WTC11 (cell line): ENCODE measurements at regions not wholly inside any gene's neighbourhood (a gene's known extent, or its start where the extent isn't known, plus 50 kb on each side); places are given as distances from the start of the nearest gene placed in this dataset.

Experiments used
- ATAC-seq: fragments of 200-7000 bp; cut with Tn5 transposase; 2 replicates; pipeline ENCODE4 v1.10.0; 2021; ENCODE audit warnings: mild to moderate bottlenecking, moderate library complexity
- CTCF ChIA-PET: fragments of 300-600 bp; sonication (Branson Sonifier 250); formaldehyde crosslinking; loops from one replicate; lab custom pipeline; 2021; ENCODE audit warnings: antibody characterized with exemption; lab: Charles Lee
- POLR2A ChIA-PET: fragments of 350-600 bp; sonication (Branson Sonifier 250); formaldehyde crosslinking; loops from one replicate; lab custom pipeline; 2021; ENCODE audit warnings: antibody characterized with exemption; lab: Charles Lee
- DNase-seq: peaks from one replicate; pipeline ENCODE4 v3.0.0; 2021; ENCODE audit warnings: low spot score
- H3K27ac Mint-ChIP-seq: 2 replicates; pipeline ENCODE4 v1.8.0; 2021; ENCODE audit warnings: mixed read lengths
- H3K27me3 Mint-ChIP-seq: 2 replicates; pipeline ENCODE4 v1.8.0; 2021; ENCODE audit warnings: low read depth, mild to moderate bottlenecking, moderate library complexity, mixed read lengths
- H3K36me3 Mint-ChIP-seq: 2 replicates; pipeline ENCODE4 v1.8.0; 2021; ENCODE audit warnings: mixed read lengths
- H3K4me1 Mint-ChIP-seq: 2 replicates; pipeline ENCODE4 v1.8.0; 2022; ENCODE audit warnings: mixed read lengths
- H3K4me3 Mint-ChIP-seq: 2 replicates; pipeline ENCODE4 v1.8.0; 2021; ENCODE audit warnings: mild to moderate bottlenecking, moderate library complexity, mixed read lengths
- H3K9me3 Mint-ChIP-seq: 2 replicates; pipeline ENCODE4 v1.8.0; 2021; ENCODE audit warnings: mixed read lengths
- AFF4 ChIP-seq: sonication (generic); formaldehyde crosslinking; IDR thresholded peaks from 2 replicates; pipeline ENCODE4 v1.8.1; 2023; ENCODE audit warnings: mild to moderate bottlenecking, missing genetic modification reagents, borderline replicate concordance
- E2F1 ChIP-seq: sonication (generic); formaldehyde crosslinking; IDR thresholded peaks from 2 replicates; pipeline ENCODE4 v1.8.0; 2022; ENCODE audit warnings: mild to moderate bottlenecking, missing genetic modification reagents
- E2F4 ChIP-seq: sonication (generic); formaldehyde crosslinking; IDR thresholded peaks from 2 replicates; pipeline ENCODE4 v1.8.1; 2022; ENCODE audit warnings: low read depth, mild to moderate bottlenecking, moderate library complexity, missing genetic modification reagents, borderline replicate concordance
- EMX1 ChIP-seq: fragments of 250-450 bp; sonication (Bioruptor Pico); IDR thresholded peaks from 2 replicates; pipeline ENCODE4 v1.8.0; 2021; ENCODE audit warnings: mild to moderate bottlenecking
- FOXJ3 ChIP-seq: sonication (generic); formaldehyde crosslinking; IDR thresholded peaks from 2 replicates; pipeline ENCODE4 v1.9.0; 2021; ENCODE audit warnings: missing genetic modification reagents, mild to moderate bottlenecking, borderline replicate concordance
- GRHL2 ChIP-seq: fragments of 250-450 bp; sonication (Bioruptor Pico); IDR thresholded peaks from 2 replicates; pipeline ENCODE4 v1.8.0; 2022; ENCODE audit warnings: mild to moderate bottlenecking, moderate library complexity; ENCODE audit not compliant: insufficient replicate concordance, severe bottlenecking
- JAZF1 ChIP-seq: fragments of 250-450 bp; sonication (Bioruptor Pico); IDR thresholded peaks from 2 replicates; pipeline ENCODE4 v1.9.0; 2021; ENCODE audit warnings: moderate library complexity, mild to moderate bottlenecking, inconsistent platforms
- JUN ChIP-seq: sonication (generic); formaldehyde crosslinking; IDR thresholded peaks from 2 replicates; pipeline ENCODE4 v1.8.0; 2023; ENCODE audit warnings: mild to moderate bottlenecking, missing genetic modification reagents
- KAT7 ChIP-seq: sonication (generic); formaldehyde crosslinking; IDR thresholded peaks from 2 replicates; pipeline ENCODE4 v1.8.1; 2023; ENCODE audit warnings: missing genetic modification reagents, mild to moderate bottlenecking, borderline replicate concordance
- NFYB ChIP-seq: sonication (generic); formaldehyde crosslinking; conservative IDR thresholded peaks from 2 replicates; pipeline ENCODE4 v1.8.0; 2022; ENCODE audit warnings: low read depth, missing genetic modification reagents
- NR2C2 ChIP-seq: sonication (generic); formaldehyde crosslinking; IDR thresholded peaks from 2 replicates; pipeline ENCODE4 v1.8.0; 2022; ENCODE audit warnings: mild to moderate bottlenecking, missing genetic modification reagents
- NR3C1 ChIP-seq: sonication (generic); formaldehyde crosslinking; conservative IDR thresholded peaks from 2 replicates; pipeline ENCODE4 v1.8.1; 2023; ENCODE audit warnings: low read depth, mild to moderate bottlenecking, missing genetic modification reagents
- TEAD4 ChIP-seq: sonication (generic); formaldehyde crosslinking; IDR thresholded peaks from 2 replicates; pipeline ENCODE4 v1.8.0; 2022; ENCODE audit warnings: mild to moderate bottlenecking, missing genetic modification reagents
- USF2 ChIP-seq: sonication (generic); formaldehyde crosslinking; IDR thresholded peaks from 2 replicates; pipeline ENCODE4 v1.8.1; 2023; ENCODE audit warnings: mild to moderate bottlenecking, missing genetic modification reagents, moderate library complexity
- ZNF232 ChIP-seq: sonication (generic); formaldehyde crosslinking; IDR thresholded peaks from 2 replicates; pipeline ENCODE4 v1.8.0; 2022; ENCODE audit warnings: mild to moderate bottlenecking, missing genetic modification reagents
- ZNF263 ChIP-seq: sonication (generic); formaldehyde crosslinking; IDR thresholded peaks from 2 replicates; pipeline ENCODE4 v1.8.1; 2022; ENCODE audit warnings: low read depth, mild to moderate bottlenecking, moderate library complexity, missing genetic modification reagents
- ZNF281 ChIP-seq: sonication (generic); formaldehyde crosslinking; IDR thresholded peaks from 2 replicates; pipeline ENCODE4 v1.8.0; 2023; ENCODE audit warnings: mild to moderate bottlenecking, missing genetic modification reagents
- ZNF317 ChIP-seq: sonication (generic); formaldehyde crosslinking; IDR thresholded peaks from 2 replicates; pipeline ENCODE4 v1.8.1; 2023; ENCODE audit warnings: low read depth, mild to moderate bottlenecking, moderate library complexity, missing genetic modification reagents, borderline replicate concordance
- ZNF423 ChIP-seq: fragments of 250-450 bp; sonication (Bioruptor Pico); IDR thresholded peaks from 2 replicates; pipeline ENCODE4 v2.1.2; 2022; ENCODE audit warnings: mild to moderate bottlenecking, moderate library complexity
- ZNF671 ChIP-seq: fragments of 250-450 bp; sonication (Bioruptor Pico); IDR thresholded peaks from 2 replicates; pipeline ENCODE4 v1.8.0; 2021; ENCODE audit warnings: mild to moderate bottlenecking
- ZSCAN18 ChIP-seq: fragments of 250-450 bp; sonication (Bioruptor Pico); IDR thresholded peaks from 2 replicates; pipeline ENCODE4 v2.1.2; 2022; ENCODE audit warnings: mild to moderate bottlenecking, moderate library complexity
- TF ChIP-seq, protein P1 (sequence below): sonication (generic); formaldehyde crosslinking; IDR thresholded peaks from 2 replicates; pipeline ENCODE4 v1.8.0; 2022; ENCODE audit warnings: mild to moderate bottlenecking, missing genetic modification reagents
- TF ChIP-seq, protein P2 (sequence below): fragments of 250-450 bp; sonication (Bioruptor Pico); IDR thresholded peaks from 2 replicates; pipeline ENCODE4 v1.9.0; 2021; ENCODE audit warnings: mild to moderate bottlenecking

DNA sequence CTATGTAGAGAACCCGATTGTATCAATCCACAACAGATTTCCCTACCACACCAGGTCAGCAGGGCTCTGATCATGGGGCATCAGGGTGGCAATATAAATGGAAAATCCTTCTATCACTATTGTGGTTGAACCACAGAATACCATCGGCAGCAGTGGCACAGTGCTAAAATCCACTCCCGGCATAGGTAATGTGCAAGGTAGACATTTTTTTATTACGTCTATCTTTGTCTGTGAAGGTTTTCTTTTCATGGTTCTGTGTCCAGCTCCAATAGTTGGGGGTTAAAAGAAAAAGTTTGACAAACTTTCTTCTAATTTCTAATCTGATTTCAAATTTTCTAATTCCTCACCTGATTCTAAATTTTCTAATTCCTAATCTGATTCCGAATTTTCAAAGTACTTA, 302.7 kb upstream of the PREP start (continued):
- TF ChIP-seq GRHL2 (CRISPR knock-in tag) (no peak), ZNF317 (no peak), ZSCAN18 (CRISPR knock-in tag) (no peak), FOXJ3 (CRISPR knock-in tag) (no peak), NR3C1 (CRISPR knock-in tag) (no peak), TEAD4 (no peak), EMX1 (CRISPR knock-in tag) (no peak)
- TF ChIP-seq, protein P1, sequence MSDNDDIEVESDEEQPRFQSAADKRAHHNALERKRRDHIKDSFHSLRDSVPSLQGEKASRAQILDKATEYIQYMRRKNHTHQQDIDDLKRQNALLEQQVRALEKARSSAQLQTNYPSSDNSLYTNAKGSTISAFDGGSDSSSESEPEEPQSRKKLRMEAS = no peak
- TF ChIP-seq, all 79 proteins: peak for 0

DNA sequence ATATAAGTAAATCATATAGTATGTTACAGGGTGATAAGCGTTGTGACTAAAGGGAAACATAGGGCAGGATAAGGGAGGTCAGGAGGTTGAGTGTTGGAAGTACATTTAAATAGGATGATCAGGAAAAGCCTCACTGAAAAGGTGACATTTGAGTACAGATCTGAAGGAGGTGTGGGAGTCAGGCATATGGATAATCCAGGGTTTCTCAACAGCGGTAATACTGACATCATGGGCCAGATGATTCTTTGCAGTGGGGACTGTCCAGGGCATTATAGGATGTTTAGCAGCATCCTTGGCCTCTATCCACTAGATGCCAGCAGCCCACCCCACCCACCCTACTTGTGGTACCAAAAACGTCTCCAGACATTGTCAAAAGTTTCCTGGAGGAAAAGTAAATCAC, 292.6 kb upstream of the PREP start:
- ChIA-PET POLR2A (no interaction called here), CTCF (no interaction called here)
- Mint-ChIP-seq H3K27ac (no peak overlapping the region), H3K36me3 (peaks cover 2% of the 10 kb centered on the region; the same call in 1 of the 2 replicates), H3K4me3 (no peak overlapping the region), H3K27me3 (no peaks in the 10 kb centered on the region; the same call in 1 of the 2 replicates), H3K9me3 (peaks cover 7% of the 10 kb centered on the region), H3K4me1 (peaks cover 55% of the 10 kb centered on the region)
- ATAC-seq = no peak
- DNase-seq = no peak
- TF ChIP-seq FOXJ3 (CRISPR knock-in tag) (no peak), ZNF423 (CRISPR knock-in tag) (no peak), ZNF317 (no peak), ZNF263 (CRISPR knock-in tag) (no peak), E2F1 (no peak), AFF4 (CRISPR knock-in tag) (no peak), JAZF1 (no peak), NR2C2 (CRISPR knock-in tag) (no peak), ZNF671 (CRISPR knock-in tag) (no peak), ZNF232 (CRISPR knock-in tag) (no peak), USF2 (CRISPR knock-in tag) (no peak), ZNF281 (CRISPR knock-in tag) (no peak), JUN (CRISPR knock-in tag) (no peak), KAT7 (CRISPR knock-in tag) (no peak), NFYB (CRISPR knock-in tag) (no peak), E2F4 (CRISPR knock-in tag) (no peak)
- TF ChIP-seq, protein P2, sequence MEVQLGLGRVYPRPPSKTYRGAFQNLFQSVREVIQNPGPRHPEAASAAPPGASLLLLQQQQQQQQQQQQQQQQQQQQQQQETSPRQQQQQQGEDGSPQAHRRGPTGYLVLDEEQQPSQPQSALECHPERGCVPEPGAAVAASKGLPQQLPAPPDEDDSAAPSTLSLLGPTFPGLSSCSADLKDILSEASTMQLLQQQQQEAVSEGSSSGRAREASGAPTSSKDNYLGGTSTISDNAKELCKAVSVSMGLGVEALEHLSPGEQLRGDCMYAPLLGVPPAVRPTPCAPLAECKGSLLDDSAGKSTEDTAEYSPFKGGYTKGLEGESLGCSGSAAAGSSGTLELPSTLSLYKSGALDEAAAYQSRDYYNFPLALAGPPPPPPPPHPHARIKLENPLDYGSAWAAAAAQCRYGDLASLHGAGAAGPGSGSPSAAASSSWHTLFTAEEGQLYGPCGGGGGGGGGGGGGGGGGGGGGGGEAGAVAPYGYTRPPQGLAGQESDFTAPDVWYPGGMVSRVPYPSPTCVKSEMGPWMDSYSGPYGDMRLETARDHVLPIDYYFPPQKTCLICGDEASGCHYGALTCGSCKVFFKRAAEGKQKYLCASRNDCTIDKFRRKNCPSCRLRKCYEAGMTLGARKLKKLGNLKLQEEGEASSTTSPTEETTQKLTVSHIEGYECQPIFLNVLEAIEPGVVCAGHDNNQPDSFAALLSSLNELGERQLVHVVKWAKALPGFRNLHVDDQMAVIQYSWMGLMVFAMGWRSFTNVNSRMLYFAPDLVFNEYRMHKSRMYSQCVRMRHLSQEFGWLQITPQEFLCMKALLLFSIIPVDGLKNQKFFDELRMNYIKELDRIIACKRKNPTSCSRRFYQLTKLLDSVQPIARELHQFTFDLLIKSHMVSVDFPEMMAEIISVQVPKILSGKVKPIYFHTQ (CRISPR knock-in tag) = no peak
